B cell (primary cell): ENCODE measurements at regions not wholly inside any gene's neighbourhood (a gene's known extent, or its start where the extent isn't known, plus 50 kb on each side); places are given as distances from the start of the nearest gene placed in this dataset.
"Not testable (repeated sequence)": the region's sequence is repeated elsewhere in the genome, so short reads cannot be mapped to it uniquely, and the experiment has no call there.

Source experiments
- ATAC-seq: fragments of 200-7000 bp; cut with Tn5 transposase; one replicate; pipeline ENCODE4 v1.10.0; 2021; ENCODE audit warnings: low read depth, mild to moderate bottlenecking, moderate number of reproducible peaks, moderate library complexity
- CTCF ChIA-PET: fragments of 350-600 bp; sonication (Branson Sonifier 250); formaldehyde crosslinking; loops from one replicate; lab custom pipeline; 2021; ENCODE audit warnings: antibody characterized with exemption, inconsistent platforms; lab: Charles Lee
- POLR2A ChIA-PET: fragments of 350-600 bp; sonication (Branson Sonifier 250); formaldehyde crosslinking; loops from one replicate; lab custom pipeline; 2021; ENCODE audit warnings: antibody characterized with exemption; lab: Charles Lee
- DNase-seq: peaks from one replicate; pipeline ENCODE4 v3.0.0; 2013
- H2AFZ ChIP-seq: 2 replicates; pipeline ENCODE4 v1.6.1; 2012; ENCODE audit warnings: mild to moderate bottlenecking, low read depth, low read length; ENCODE audit not compliant: insufficient read depth, poor library complexity, severe bottlenecking
- H3K27ac ChIP-seq, 2 donors: 1 replicate in 1 of 2; 2 replicates in 1 of 2; pipeline ENCODE4 v1.5.1; 2012 to 2013; ENCODE audit warnings: low read length in 2 of 2, mild to moderate bottlenecking in 2 of 2, moderate library complexity in 1 of 2
- H3K27me3 ChIP-seq, 4 experiments: fragments of 200-600 bp in 1 of 4; sonication (generic) in 1 of 4; replicated peaks in 1 of 4; 1 replicate in 2 of 4; 2 replicates in 2 of 4; pipeline versions ENCODE4 v1.6.1 to v1.7.0; 2013 to 2016; ENCODE audit warnings: low read length in 3 of 4, mild to moderate bottlenecking in 2 of 4, mixed read lengths in 1 of 4, moderate library complexity in 1 of 4; ENCODE audit not compliant: insufficient read depth in 4 of 4, control insufficient read depth in 3 of 4; ENCODE audit errors: control extremely low read depth in 1 of 4
- H3K36me3 ChIP-seq, 2 experiments: replicated peaks in 1 of 2; 1 replicate in 1 of 2; 2 replicates in 1 of 2; pipeline versions ENCODE4 v1.6.1 to v1.7.1; 2013; ENCODE audit warnings: low read length in 1 of 2; ENCODE audit not compliant: insufficient read depth in 2 of 2, control insufficient read depth in 1 of 2; ENCODE audit errors: control extremely low read depth in 1 of 2, extremely low read depth in 1 of 2
- H3K4me1 ChIP-seq, 2 donors: fragments of 200-600 bp in 1 of 2; sonication (generic) in 1 of 2; 1 replicate in 1 of 2; 2 replicates in 1 of 2; pipeline versions ENCODE4 v1.5.1 to v1.6.1; 2013 to 2017; ENCODE audit warnings: low read length in 2 of 2; ENCODE audit not compliant: control insufficient read depth in 2 of 2, insufficient read depth in 2 of 2
- H3K4me2 ChIP-seq: replicated peaks from 2 replicates; pipeline ENCODE3; 2012; ENCODE audit warnings: mild to moderate bottlenecking, low read depth, low read length; ENCODE audit not compliant: poor library complexity, severe bottlenecking
- H3K4me3 ChIP-seq, 5 experiments: fragments of 200-600 bp in 1 of 5; sonication (generic) in 1 of 5; 1 replicate in 3 of 5; 2 replicates in 2 of 5; pipeline versions ENCODE4 v1.5.1 to v1.7.0; 2011 to 2016; ENCODE audit warnings: low read length in 4 of 5, mild to moderate bottlenecking in 4 of 5, low read depth in 2 of 5, control low read depth in 1 of 5, moderate library complexity in 1 of 5; ENCODE audit not compliant: insufficient read depth in 1 of 5; ENCODE audit errors: control extremely low read depth in 1 of 5, extremely low read depth in 1 of 5
- H3K79me2 ChIP-seq: fragments of 200-600 bp; sonication (generic); one replicate; pipeline ENCODE4 v1.6.0; 2016; ENCODE audit warnings: low read length; ENCODE audit not compliant: control insufficient read depth, insufficient read depth
- H3K9ac ChIP-seq: fragments of 200-600 bp; sonication (generic); 2 replicates; pipeline ENCODE4 v1.6.1; 2017; ENCODE audit warnings: mild to moderate bottlenecking, low read length, moderate library complexity
- H3K9me3 ChIP-seq, 3 donors: one replicate each; pipeline versions ENCODE4 v1.6.1 to v1.7.1; 2013; ENCODE audit warnings: low read length in 2 of 3; ENCODE audit not compliant: control insufficient read depth in 2 of 3, insufficient read depth in 1 of 3; ENCODE audit errors: control extremely low read depth in 1 of 3
- H4K20me1 ChIP-seq: 2 replicates; pipeline ENCODE4 v1.6.0; 2012; ENCODE audit warnings: mild to moderate bottlenecking, low read length; ENCODE audit not compliant: insufficient read depth, control insufficient read depth, poor library complexity, severe bottlenecking
- H3K27ac Mint-ChIP-seq: one replicate; pipeline ENCODE4 v1.8.0; 2021; ENCODE audit warnings: mixed read lengths
- H3K27me3 Mint-ChIP-seq: one replicate; pipeline ENCODE4 v1.8.0; 2021; ENCODE audit warnings: mixed read lengths
- H3K4me1 Mint-ChIP-seq: one replicate; pipeline ENCODE4 v1.8.0; 2021; ENCODE audit warnings: mixed read lengths
- H3K4me3 Mint-ChIP-seq: one replicate; pipeline ENCODE4 v1.8.0; 2021; ENCODE audit warnings: mixed read lengths
- H3K9me3 Mint-ChIP-seq: one replicate; pipeline ENCODE4 v1.8.0; 2022; ENCODE audit warnings: mixed read lengths; ENCODE audit not compliant: insufficient read depth
- EZH2 ChIP-seq: IDR thresholded peaks from 2 replicates; pipeline ENCODE4 v1.6.1; 2012; ENCODE audit warnings: borderline replicate concordance, low read depth, mild to moderate bottlenecking, moderate library complexity, low read length; ENCODE audit not compliant: insufficient read depth, poor library complexity, severe bottlenecking
- WGBS: methylation state at CpG from one replicate; pipeline ENCODE4 v1.1.5; 2013; ENCODE audit warnings: missing lambda C conversion rate; ENCODE audit not compliant: insufficient coverage; 5-methylcytosine and 5-hydroxymethylcytosine counted together
- intact Hi-C: fragments of 100-400 bp; cut with micrococcal nuclease; formaldehyde crosslinking; loops from one replicate; pipeline ENCODE4 v1.10.0; 2022
- TF ChIP-seq, protein P1 (sequence below): fragments of 200-600 bp; IDR thresholded peaks from one replicate; pipeline ENCODE4 v1.8.0; 2022; ENCODE audit warnings: antibody characterized with exemption, mild to moderate bottlenecking

DNA sequence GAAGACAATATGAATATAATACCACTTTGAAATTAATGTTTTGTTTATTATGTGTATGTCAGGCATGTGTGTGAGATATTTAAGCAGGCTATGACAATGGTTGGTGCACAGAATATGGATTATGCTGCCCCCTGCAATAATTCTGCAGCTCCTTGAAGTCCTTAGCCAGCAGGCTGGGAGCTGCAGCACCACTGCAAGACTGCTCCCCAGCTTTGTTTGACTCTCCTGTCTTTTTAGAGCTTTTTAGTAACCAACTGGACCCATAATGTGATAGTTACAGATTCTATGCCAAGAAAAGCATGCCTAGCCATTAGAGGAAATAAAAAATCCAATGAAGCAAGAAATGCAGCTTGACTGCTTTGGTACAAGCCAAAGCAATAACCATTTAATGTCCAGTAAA is 535.1 kb downstream of the TMEM135 start:
- H3K27me3 Mint-ChIP-seq, result no peaks in the 10 kb centered on the region
- Histone ChIP-seq H3K36me3 (no peaks in the 10 kb centered on the region), H3K9ac (no peak overlapping the region), H3K9me3 (no peaks in the 10 kb centered on the region), H3K27ac (no peak overlapping the region), H2AFZ (no peak overlapping the region), H3K4me1 (no peaks in the 10 kb centered on the region), H3K79me2 (no peaks in the 10 kb centered on the region), H3K4me2 (no peak overlapping the region), H3K4me3 (no peak overlapping the region), H3K27me3 (no peaks in the 10 kb centered on the region), H4K20me1 (no peaks in the 10 kb centered on the region)
- H3K27ac Mint-ChIP-seq, result no peak overlapping the region
- no peak for DNase-seq
- CTCF ChIA-PET, result no interaction called here
- no peaks in the 10 kb centered on the region for H3K4me1 Mint-ChIP-seq
- no peak for TF ChIP-seq EZH2
- TF ChIP-seq, protein P1, sequence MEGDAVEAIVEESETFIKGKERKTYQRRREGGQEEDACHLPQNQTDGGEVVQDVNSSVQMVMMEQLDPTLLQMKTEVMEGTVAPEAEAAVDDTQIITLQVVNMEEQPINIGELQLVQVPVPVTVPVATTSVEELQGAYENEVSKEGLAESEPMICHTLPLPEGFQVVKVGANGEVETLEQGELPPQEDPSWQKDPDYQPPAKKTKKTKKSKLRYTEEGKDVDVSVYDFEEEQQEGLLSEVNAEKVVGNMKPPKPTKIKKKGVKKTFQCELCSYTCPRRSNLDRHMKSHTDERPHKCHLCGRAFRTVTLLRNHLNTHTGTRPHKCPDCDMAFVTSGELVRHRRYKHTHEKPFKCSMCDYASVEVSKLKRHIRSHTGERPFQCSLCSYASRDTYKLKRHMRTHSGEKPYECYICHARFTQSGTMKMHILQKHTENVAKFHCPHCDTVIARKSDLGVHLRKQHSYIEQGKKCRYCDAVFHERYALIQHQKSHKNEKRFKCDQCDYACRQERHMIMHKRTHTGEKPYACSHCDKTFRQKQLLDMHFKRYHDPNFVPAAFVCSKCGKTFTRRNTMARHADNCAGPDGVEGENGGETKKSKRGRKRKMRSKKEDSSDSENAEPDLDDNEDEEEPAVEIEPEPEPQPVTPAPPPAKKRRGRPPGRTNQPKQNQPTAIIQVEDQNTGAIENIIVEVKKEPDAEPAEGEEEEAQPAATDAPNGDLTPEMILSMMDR, result no peak
- POLR2A ChIA-PET, result no interaction called here
- no peak for ATAC-seq
- no peaks in the 10 kb centered on the region for H3K9me3 Mint-ChIP-seq
- H3K4me3 Mint-ChIP-seq, result no peak overlapping the region
- intact Hi-C loops, result no loop called here

DNA sequence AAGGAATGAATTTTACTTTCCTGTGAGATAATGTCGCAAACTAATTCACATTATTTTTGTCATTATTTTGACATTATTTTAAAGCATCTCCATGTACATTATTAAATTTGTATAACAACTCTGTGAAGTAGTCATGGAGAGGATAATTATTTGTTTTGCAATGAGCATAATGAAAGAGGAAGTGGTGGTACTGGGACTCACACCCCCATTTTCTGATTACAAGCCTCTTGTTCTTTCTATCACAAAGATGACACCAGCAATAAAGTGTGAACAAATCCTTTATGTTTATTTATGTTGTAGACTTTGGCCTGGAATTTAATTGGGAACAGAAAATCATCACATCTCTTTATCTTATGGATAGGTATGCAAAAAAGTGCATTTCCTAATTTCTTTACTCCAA is 522.6 kb downstream of the TMEM135 start:
- H2AFZ ChIP-seq, result no peak overlapping the region
- Mint-ChIP-seq H3K4me1 (no peaks in the 10 kb centered on the region), H3K9me3 (no peaks in the 10 kb centered on the region), H3K27ac (no peak overlapping the region), H3K4me3 (no peak overlapping the region), H3K27me3 (no peaks in the 10 kb centered on the region)
- H3K27ac ChIP-seq, result no peak overlapping the region
- H3K27me3 ChIP-seq, result no peaks in the 10 kb centered on the region
- ChIA-PET POLR2A (no interaction called here), CTCF (no interaction called here)
- ATAC-seq (no peak), DNase-seq (no peak)
- no peak overlapping the region for H3K4me3 ChIP-seq
- H3K9me3 ChIP-seq, result no peaks in the 10 kb centered on the region
- TF ChIP-seq, protein P1, result no peak
- TF ChIP-seq EZH2, result no peak
- intact Hi-C loops, result no loop called here
- no peaks in the 10 kb centered on the region for H4K20me1 ChIP-seq
- no peaks in the 10 kb centered on the region for H3K79me2 ChIP-seq
- no peak overlapping the region for H3K4me2 ChIP-seq
- no peak overlapping the region for H3K9ac ChIP-seq
- no peaks in the 10 kb centered on the region for H3K36me3 ChIP-seq
- H3K4me1 ChIP-seq, result no peaks in the 10 kb centered on the region
- WGBS, result no CpG with 5 or more reads among the region's 1 CpG

DNA sequence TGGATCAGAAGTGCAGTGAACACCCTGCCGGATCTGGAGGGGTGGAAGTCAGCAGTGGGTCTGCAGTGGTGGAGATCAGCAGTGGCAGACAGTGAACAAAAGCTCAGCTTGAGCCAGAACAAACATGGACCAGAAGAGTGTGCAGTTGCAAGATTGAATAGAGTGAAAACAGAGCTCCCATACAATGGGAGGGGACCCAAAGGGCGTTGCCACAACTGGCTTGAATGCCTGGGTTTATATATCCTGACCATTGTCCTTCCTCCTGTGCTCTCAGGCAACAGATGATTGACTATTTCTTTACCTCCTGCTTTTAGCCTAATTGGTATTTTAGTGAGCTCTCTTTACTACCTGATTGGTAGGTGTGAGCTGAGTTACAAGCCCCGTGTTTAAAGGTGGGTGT is 522.1 kb downstream of the TMEM135 start:
- H2AFZ ChIP-seq, POLR2A ChIA-PET, H3K79me2 ChIP-seq, H3K4me1 Mint-ChIP-seq, ATAC-seq, H3K27me3 ChIP-seq, H3K27me3 Mint-ChIP-seq, H3K9me3 Mint-ChIP-seq, H3K4me3 Mint-ChIP-seq, DNase-seq, CTCF ChIA-PET, H3K9ac ChIP-seq, H4K20me1 ChIP-seq, H3K27ac Mint-ChIP-seq, H3K4me1 ChIP-seq, H3K27ac ChIP-seq, H3K9me3 ChIP-seq, H3K36me3 ChIP-seq, H3K4me3 ChIP-seq, intact Hi-C loops, H3K4me2 ChIP-seq: not testable (repeated sequence)
- WGBS, result 74% methylated on average over 2 of the region's 3 CpGs
